Middle frontal gyrus (tissue), 1 donor: ENCODE measurements at regions not wholly inside any gene's neighbourhood (a gene's known extent, or its start where the extent isn't known, plus 50 kb on each side); places are given as distances from the start of the nearest gene placed in this dataset.
"Not testable (repeated sequence)": the region's sequence is repeated elsewhere in the genome, so short reads cannot be mapped to it uniquely, and the experiment has no call there.

ENCODE experiments used
- DNase-seq: peaks from one replicate; pipeline ENCODE4 v3.0.0-alpha.2; 2015; ENCODE audit warnings: low spot score; ENCODE audit errors: extremely low spot score

DNA sequence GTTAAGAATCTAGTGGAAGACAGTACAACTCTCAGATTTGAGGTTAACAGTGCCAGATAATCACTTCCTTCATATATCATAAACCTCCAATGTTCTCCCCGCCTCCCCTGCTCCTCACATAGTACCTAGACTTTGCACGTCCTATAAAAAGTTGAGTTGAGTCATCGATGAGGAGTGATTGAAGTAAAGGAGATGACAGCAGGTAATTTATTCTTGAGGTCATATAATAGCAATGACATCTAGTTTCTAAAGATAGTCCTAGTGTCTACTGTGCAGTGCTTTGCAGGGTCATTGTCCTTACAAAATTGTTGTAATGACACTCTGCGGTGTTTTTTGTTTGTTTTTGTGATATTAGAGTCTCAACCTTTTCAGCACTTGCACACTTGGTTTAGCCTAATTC lies 510.5 kb upstream of the LRFN5 start:
- no peak for DNase-seq

DNA sequence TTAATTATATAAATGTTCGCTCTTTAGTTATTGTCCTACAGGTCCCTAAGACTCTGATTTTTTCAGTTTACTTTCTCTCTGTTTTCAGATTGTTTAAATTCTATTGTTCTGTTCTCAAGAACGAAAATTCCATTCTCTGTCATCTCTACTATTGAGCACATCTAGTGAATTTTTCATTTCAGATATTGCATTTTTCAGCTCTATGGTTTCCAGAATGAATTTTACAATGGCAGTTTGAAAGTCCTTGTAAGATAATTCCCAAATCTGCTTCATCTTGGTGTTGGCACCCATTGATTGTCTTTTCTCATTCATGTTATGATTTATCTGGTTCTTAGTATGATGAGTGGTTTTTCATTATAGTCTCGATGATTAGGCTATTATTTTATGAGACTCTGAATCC lies 519.6 kb upstream of the LRFN5 start:
- DNase-seq, result no peak

GRCh38 chr14:41073544-41073943 lies 533.1 kb upstream of the LRFN5 start:
- DNase-seq, result no peak

- DNase-seq, result no peak
Measured at GRCh38 chr14:41072776-41073175, 533.9 kb upstream of the LRFN5 start.

DNA sequence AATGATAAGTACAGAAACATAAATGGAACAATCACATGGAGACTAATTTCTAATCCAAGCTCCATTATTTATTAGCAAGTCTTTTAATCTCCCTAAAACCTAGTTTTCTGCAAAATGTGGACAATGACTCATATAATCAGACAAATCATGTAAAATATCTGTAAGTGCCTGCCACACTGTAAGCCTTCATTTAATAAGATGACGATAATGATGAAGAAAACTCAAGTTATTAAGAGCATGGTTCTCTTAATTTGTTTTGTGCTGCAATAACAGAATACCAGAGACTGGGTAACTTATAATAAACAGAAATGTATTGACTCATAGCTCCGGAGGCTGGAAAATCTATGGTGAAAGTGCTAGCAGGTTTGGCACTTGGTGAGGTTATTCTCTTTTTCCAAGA lies 535.3 kb upstream of the LRFN5 start:
- DNase-seq, result no peak

DNA sequence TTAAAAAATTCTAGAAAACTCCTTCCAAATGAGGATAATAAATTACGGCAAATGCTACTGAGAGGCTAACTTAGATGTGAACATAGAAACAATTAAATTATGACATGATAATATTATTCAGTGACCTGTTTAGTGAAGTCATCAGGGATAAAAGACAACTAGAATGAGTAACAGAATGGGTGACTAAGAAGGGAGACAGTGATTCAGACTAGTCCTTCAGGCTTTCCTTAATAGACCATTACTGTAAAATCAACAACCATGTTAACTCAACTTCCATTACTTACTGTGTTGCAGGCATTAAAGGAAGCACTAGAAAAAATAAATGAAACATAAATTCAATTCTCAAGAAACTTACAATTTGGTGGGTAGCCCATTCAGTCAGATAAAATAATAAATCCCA lies 543.9 kb upstream of the LRFN5 start:
- no peak for DNase-seq

- DNase-seq, result no peak
Measured at GRCh38 chr14:41055589-41055988, 551.1 kb upstream of the LRFN5 start.

GRCh38 chr14:41051801-41052200 lies 554.9 kb upstream of the LRFN5 start:
- no peak for DNase-seq

DNA sequence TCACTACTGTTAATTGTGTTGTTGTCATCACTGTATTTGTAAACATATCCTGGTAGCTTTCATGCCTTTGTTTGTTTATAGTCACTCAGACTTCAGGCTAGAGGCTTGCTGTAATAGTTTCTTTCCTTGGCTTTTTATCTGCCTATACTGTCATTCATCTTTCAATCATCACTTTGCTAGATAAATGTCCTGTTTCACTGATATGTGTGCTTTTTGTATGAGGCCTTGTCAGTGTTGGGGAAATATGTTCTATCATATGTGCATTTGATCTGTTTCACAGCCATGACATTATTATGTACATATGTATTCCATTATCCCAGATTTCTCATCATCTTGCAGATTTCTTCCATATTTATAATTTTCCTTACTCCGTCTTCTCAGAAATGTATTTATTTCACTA lies 558.9 kb upstream of the LRFN5 start:
- no peak for DNase-seq

DNA sequence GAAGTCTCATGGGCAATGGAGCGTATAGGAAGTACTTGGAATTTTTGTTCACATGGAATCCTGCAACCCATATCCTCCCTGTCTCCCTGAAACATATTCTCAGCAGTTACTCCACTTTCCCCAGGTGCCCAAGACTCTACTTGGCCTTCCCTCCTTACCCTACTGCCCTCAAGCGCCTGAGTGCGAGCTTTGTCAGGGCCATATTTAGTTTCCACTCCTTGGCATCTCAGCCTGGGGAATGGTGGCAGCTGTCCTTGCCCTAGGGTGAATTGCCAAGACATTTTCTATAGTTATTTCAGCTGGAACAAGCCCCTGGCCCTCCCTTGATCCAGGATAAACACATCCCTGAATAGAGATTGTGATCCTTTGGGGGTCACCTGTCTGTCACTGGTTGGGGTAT lies 569.3 kb upstream of the LRFN5 start:
- DNase-seq, result no peak

GRCh38 chr14:41034969-41035368 lies 571.7 kb upstream of the LRFN5 start:
- no peak for DNase-seq

DNA sequence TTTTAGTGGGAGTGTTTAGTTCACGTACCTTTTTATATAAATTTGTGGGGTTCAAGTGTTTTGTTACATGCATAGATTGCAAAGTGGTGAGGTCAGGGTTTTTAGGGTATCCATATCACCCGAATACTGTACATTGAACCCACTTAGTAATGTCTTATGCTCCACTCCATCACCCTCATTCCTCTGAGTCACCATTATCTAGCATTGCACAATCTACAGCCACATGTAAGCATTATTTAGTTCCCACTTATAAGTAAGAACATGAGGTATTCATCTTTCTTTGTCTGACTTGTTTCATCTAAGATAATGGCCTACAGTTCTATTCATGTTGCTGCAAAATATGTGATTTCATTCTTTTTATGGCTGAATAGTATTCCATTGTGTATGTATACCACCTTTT lies 583.7 kb upstream of the LRFN5 start:
- DNase-seq, result no peak

- DNase-seq, result no peak
Measured at GRCh38 chr14:41016213-41016612, 590.5 kb upstream of the LRFN5 start.

DNA sequence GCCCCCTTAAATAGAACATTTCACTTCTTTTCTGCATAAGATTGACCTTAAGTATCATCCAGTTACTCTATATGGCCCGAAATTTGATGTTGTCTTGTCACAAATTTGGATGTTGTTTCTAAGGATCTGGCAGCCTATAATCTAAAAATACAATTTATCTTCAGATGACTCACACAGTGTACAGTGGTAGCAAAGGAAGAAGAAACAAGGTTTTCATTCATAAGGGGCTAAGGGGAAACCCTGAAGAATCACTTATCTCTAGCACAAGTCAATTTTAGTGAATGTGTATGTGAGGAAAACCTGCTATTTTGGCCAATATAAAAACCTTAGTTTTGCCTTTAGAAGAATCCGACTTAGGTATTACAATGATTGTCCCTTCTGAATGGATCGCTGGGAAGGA lies 606.3 kb upstream of the LRFN5 start:
- DNase-seq, result no peak

DNA sequence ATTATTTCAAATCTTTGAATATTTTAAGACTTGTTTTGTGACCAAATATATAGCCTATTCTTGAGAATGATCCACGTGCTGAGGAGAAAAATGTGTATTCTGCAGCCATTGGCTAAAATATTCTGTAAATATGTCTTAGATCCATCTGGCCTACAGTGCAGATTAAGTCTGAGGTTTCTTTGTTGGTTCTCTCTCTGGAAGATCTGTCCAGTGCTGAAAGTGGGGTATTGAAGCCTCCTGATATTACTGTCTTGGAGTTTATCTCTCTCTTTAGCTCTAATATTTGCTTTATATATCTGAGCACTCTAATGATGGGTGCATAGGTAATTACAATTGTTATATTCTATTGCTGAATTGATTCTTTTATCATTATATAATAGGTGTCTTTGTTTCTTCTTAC lies 617.4 kb upstream of the LRFN5 start:
- no peak for DNase-seq

GRCh38 chr14:40987481-40987880 lies 619.2 kb upstream of the LRFN5 start:
- no peak for DNase-seq

DNA sequence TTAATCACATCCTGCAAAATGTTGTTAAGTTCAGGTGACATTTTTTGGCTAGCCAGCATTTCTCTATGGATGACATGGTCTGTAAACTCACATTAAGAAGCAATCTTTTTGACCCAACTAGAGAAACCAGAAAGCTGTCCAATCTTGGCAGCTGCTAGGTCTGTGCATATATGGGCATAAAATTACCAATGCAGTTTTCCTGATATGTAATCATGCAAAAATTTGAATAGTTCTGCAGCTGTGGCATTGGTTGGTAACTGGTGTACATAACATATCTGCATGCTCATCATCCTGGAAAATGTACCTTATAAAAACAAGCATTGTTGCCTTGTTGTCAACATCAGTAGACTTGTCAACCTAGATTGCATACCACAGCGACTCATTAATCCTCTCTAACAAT lies 620.0 kb upstream of the LRFN5 start:
- DNase-seq, result no peak

DNA sequence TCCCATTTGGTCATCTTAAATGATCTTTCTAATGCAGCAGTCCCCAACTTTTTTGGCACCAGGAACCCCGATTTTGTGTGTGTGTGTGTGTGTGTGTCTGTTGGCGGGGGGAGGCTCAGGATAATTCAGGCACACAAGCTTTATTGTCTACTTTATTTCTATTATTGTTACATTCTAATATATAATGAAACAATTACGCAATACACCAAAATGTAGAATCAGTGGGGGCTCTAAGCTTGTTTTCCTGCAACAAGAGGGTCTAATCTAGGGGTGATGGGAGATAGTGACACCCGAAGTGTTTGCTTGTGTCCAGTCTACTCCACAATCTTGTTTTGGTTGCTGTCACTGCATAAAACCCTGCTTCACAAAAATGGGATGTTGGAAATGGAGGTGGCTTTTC lies 621.1 kb upstream of the LRFN5 start:
- DNase-seq, result no peak

DNA sequence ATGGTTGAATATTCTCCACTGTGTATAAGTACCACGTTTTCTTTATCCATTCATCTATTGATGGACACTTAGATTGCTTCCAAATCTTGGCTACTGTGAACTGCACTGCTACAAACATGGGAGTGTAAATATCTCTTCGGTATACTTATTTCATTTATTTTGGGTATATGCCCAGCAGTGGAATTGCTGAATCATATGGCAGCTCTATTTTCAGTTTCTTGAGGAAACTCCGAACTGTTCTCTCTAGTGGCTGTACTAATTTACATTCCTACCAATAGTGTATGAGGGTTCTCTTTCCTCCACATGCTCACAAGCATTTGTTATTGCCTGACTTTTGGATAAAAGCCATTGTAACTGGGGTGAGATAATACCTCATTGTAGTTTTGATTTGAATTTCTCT lies 623.1 kb upstream of the LRFN5 start:
- DNase-seq, result no peak

DNA sequence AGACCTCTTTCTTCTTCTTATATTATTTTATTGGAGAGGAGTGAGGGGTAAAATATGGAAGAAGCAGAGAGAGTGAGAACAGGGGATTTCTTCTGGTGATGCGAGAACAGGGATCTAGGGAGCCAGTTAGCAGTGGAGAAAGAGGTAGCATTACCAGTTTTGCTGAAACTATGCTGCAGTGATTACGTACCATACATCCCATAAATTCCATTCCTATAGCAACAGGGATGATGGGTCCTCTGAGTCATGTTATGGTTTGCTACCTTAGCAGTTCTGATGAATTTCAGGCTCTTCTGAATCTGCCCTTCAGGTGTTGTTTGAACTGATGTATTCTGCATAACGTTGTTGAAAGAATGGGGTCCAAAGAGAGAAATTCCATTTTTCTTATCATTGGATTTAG lies 625.4 kb upstream of the LRFN5 start:
- DNase-seq, result no peak

- not testable (repeated sequence) for DNase-seq
Measured at GRCh38 chr14:40960257-40960656, 646.4 kb upstream of the LRFN5 start.

DNA sequence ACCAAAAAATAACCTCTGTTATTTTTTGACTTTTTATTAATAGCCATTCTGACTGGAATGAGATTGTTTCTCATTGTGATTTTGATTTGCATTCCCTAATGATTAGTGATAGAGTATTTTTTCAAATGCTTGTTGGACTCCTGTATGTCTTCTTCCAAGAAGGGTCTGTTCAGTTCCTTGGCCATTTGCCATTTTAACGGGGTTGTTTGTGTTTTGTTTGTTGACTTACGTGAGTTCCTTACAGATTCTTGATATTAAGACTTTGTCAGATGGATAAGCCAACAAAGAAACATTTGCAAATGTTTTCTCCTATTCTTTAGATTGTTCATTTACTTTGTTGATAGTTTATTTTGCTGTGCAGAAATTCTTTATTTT lies 651.6 kb upstream of the LRFN5 start:
- DNase-seq, result no peak

- not testable (repeated sequence) for DNase-seq
Measured at GRCh38 chr14:40954448-40955130, 652.1 kb upstream of the LRFN5 start.

DNA sequence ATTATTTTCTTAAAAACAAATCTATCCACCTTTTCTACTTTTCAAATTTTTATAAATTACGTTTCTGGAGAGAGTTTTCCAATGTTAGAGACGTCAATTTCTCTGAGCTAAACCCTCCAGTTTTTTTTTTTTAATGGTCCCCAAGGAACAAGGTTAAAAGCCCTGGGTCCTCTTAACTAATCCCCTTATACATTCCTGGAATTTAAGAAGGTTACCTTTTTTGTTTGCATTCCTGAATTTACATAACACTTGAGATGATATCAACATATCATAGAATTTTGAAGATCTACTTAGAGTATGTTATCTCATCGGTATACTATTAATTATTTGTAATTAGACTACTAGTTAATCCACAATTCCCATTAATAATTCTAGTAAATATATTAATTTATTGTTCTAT lies 662.2 kb upstream of the LRFN5 start:
- no peak for DNase-seq
